ENCODE measurements at regions not wholly inside any gene's neighbourhood (a gene's known extent, or its start where the extent isn't known, plus 50 kb on each side); places are given as distances from the start of the nearest gene placed in this dataset.

GRCh38 chr7:153948060-153948459, 104.1 kb upstream of the DPP6 start:
- Histone ChIP-seq H3K27me3 (ENCODE audit: control insufficient read depth in 2 of 2, insufficient read depth in 2 of 2, low read length in 2 of 2) (no peaks in the 10 kb centered on the region), H3K9ac (ENCODE audit: insufficient read depth, low read length, poor library complexity, severe bottlenecking) (no peak overlapping the region), H3K4me1 (ENCODE audit: control insufficient read depth in 1 of 2, insufficient read depth in 2 of 2, low read length in 2 of 2) (no peaks in the 10 kb centered on the region), H3K4me2 (replicated peaks; ENCODE audit: extremely low read depth, low read length, poor library complexity, severe bottlenecking) (no peak overlapping the region), H2AFZ (ENCODE audit: insufficient read depth, low read depth, low read length, poor library complexity, severe bottlenecking) (no peak overlapping the region), H3K9me3 (replicated peaks in 1 of 2; ENCODE audit: control insufficient read depth in 1 of 2, insufficient read depth in 1 of 2, low read length in 2 of 2) (peaks cover 11 to 13% of the 10 kb centered on the region in 2 donors), H3K4me3 (replicated peaks in 1 of 3; ENCODE audit: low read depth in 2 of 3, low read length in 3 of 3) (no peak overlapping the region), H3K27ac (ENCODE audit: low read depth in 1 of 2, low read length in 2 of 2) (no peak overlapping the region), H3K36me3 (replicated peaks in 1 of 2; ENCODE audit: control insufficient read depth in 1 of 2, insufficient read depth in 2 of 2, low read length in 2 of 2) (no peaks in the 10 kb centered on the region), H3K79me2 (ENCODE audit: insufficient read depth, low read length) (no peaks in the 10 kb centered on the region), H4K20me1 (ENCODE audit: insufficient read depth, low read length) (no peaks in the 10 kb centered on the region)
- peaks cover 4 to 20% (median 11%) of the 10 kb centered on the region in 7 donors for H3K9me3 Mint-ChIP-seq
- no CpG with 5 or more reads among the region's 2 CpGs for WGBS (ENCODE audit: insufficient coverage)
- no peak overlapping the region for H3K27ac Mint-ChIP-seq
- intact Hi-C loops (cut with micrococcal nuclease): no loop called here
- peaks cover 0 to 2% (median 0%) of the 10 kb centered on the region in 3 donors for H3K27me3 Mint-ChIP-seq (ENCODE audit: low read depth in 3 of 3)
- H3K4me3 Mint-ChIP-seq: no peak overlapping the region
- no peak for TF ChIP-seq CTCF (IDR thresholded peaks at IDR 0.05)
- H3K4me1 Mint-ChIP-seq: no peaks in the 10 kb centered on the region
- no peaks in the 10 kb centered on the region for H3K36me3 Mint-ChIP-seq
- DNase-seq: no peak

- Histone ChIP-seq H3K27me3 (ENCODE audit: control insufficient read depth in 2 of 2, insufficient read depth in 2 of 2, low read length in 2 of 2) (no peaks in the 10 kb centered on the region), H3K4me2 (replicated peaks; ENCODE audit: extremely low read depth, low read length, poor library complexity, severe bottlenecking) (no peak overlapping the region), H3K27ac (ENCODE audit: low read depth in 1 of 2, low read length in 2 of 2) (no peak overlapping the region), H3K4me1 (ENCODE audit: control insufficient read depth in 1 of 2, insufficient read depth in 2 of 2, low read length in 2 of 2) (no peaks in the 10 kb centered on the region), H3K36me3 (replicated peaks in 1 of 2; ENCODE audit: control insufficient read depth in 1 of 2, insufficient read depth in 2 of 2, low read length in 2 of 2) (no peaks in the 10 kb centered on the region), H4K20me1 (ENCODE audit: insufficient read depth, low read length) (no peaks in the 10 kb centered on the region), H3K79me2 (ENCODE audit: insufficient read depth, low read length) (no peaks in the 10 kb centered on the region), H2AFZ (ENCODE audit: insufficient read depth, low read depth, low read length, poor library complexity, severe bottlenecking) (no peak overlapping the region), H3K9me3 (replicated peaks in 1 of 2; ENCODE audit: control insufficient read depth in 1 of 2, insufficient read depth in 1 of 2, low read length in 2 of 2) (peaks cover under 1 to 4% of the 10 kb centered on the region in 2 donors), H3K9ac (ENCODE audit: insufficient read depth, low read length, poor library complexity, severe bottlenecking) (no peak overlapping the region), H3K4me3 (replicated peaks in 1 of 3; ENCODE audit: low read depth in 2 of 3, low read length in 3 of 3) (no peak overlapping the region)
- Mint-ChIP-seq H3K9me3 (peaks cover 2 to 19% (median 4%) of the 10 kb centered on the region in 7 donors), H3K27me3 (ENCODE audit: low read depth in 3 of 3) (peaks cover 0 to 3% (median 0%) of the 10 kb centered on the region in 3 donors), H3K4me1 (no peaks in the 10 kb centered on the region), H3K27ac (no peak overlapping the region), H3K36me3 (no peaks in the 10 kb centered on the region), H3K4me3 (no peak overlapping the region)
- intact Hi-C loops (cut with micrococcal nuclease): no loop called here
- DNase-seq: no peak
- 98% methylated on average over 4 of the region's 10 CpGs for WGBS (ENCODE audit: insufficient coverage)
- no peak for TF ChIP-seq CTCF (IDR thresholded peaks at IDR 0.05)
These were observed 100.9 kb upstream of the DPP6 start for GRCh38 chr7:153951316-153951715.

Measured in CD14-positive monocyte (primary cell).